SH-SY5Y (cell line): ENCODE measurements at regions not wholly inside any gene's neighbourhood (a gene's known extent, or its start where the extent isn't known, plus 50 kb on each side); places are given as distances from the start of the nearest gene placed in this dataset.

Experiments
- GATA2 ChIP-seq: IDR thresholded peaks from 2 replicates; pipeline ENCODE4 v1.6.1; 2011; ENCODE audit warnings: mild to moderate bottlenecking, low read depth, low read length
- GATA3 ChIP-seq: IDR thresholded peaks from 2 replicates; pipeline ENCODE4 v1.6.1; 2011; ENCODE audit warnings: low read depth, mild to moderate bottlenecking, low read length, moderate library complexity

GRCh38 chr4:111636961-111637585 lies 508.2 kb upstream of the FAM241A start:
- TF ChIP-seq GATA3 (no peak), GATA2 (no peak)

DNA sequence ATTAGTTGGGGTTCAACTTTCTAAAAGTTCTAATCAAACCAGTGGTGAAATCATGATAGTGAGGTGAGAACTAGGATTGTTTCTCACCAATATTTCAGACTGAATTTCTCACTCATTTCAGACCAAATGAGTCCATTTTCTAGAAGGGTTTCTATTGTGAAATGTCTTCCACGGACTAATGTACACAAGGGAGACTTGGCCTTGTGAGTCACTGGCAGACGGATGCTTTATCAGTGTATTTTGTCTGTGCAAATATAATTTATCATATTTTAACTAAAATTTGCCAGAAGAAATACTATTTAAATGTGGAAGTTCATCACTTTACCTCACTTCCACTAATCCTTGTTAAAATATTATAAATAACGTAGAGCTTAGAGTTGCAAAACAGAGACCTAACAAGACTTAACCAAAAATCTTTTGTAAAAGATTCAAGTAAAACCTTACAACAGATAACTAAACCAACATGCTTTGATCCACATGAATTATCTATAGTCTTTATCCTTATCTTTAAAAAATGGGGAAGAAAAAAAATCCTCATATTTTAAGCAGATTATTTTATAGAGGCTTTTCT lies 506.0 kb upstream of the FAM241A start:
- TF ChIP-seq GATA3 = no peak
- TF ChIP-seq GATA2 = no peak

- TF ChIP-seq GATA2 (no peak), GATA3 (no peak)
Measured at GRCh38 chr4:111639876-111640275, 505.4 kb upstream of the FAM241A start.

GRCh38 chr4:111641813-111642579 lies 503.3 kb upstream of the FAM241A start:
- TF ChIP-seq GATA2 (no peak), GATA3 (no peak)

DNA sequence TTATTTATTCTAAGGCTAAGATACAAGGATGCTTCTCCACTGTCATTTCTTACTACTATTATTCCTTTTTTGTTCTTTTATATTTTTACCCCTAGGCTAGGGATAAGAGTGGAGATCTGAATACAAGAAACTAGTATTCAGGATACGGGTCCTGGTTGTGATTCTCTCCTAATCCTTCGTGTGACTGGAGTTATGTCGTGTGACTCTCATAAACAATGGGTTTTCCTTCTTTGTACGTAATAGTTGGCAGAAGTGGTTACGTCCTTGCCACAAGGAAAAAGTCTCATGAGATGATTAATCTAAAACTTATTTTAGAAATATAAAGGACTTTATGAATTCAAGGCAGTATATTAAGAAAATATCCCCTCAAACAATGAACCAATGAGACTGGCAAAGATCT lies 497.2 kb upstream of the FAM241A start:
- no peak for TF ChIP-seq GATA2
- no peak for TF ChIP-seq GATA3

DNA sequence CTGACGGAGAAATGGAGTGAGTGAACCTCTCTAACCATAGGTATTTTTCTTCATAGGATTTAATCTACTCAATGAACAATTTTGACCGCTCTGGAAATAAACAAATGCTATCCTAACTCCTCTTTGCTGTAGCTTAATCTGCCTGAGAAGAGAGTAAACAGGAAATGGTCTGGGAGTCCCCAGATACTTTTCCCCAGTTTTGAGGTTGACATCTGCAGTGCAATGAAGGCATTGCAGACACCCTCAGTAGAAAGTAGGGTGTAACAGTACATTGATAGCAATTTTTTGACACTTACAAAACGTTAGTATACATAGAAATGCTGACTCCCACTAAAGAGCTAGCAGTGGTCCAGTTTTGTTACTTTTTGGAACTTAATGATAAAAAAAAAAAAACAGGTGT lies 495.9 kb upstream of the FAM241A start:
- TF ChIP-seq GATA2 (no peak), GATA3 (no peak)

- TF ChIP-seq GATA3 (no peak), GATA2 (no peak)
Measured at GRCh38 chr4:111650146-111650545, 495.1 kb upstream of the FAM241A start.

DNA sequence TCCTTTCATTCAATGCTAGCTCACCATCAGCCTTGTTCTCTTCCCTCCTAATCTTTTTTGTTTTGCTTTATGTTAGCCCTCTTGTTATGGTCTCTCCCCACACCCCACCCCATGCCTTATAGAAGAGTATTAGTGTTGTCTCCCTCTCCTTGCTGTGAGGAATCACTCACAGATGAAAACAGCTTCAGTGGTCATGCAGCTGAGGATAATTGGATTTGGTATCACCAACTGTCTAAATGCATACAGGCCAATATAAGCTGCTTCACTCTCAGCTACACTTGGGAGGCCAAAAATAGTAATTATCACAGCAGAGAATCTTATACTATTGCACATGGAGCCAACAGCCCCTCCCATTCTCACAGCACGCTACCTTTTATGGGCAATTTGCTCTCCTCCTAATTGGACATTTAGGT lies 494.6 kb upstream of the FAM241A start:
- TF ChIP-seq GATA3 = no peak
- no peak for TF ChIP-seq GATA2

GRCh38 chr4:111652236-111652635 lies 493.0 kb upstream of the FAM241A start:
- TF ChIP-seq GATA3 (no peak), GATA2 (no peak)

- TF ChIP-seq GATA3 (no peak), GATA2 (no peak)
Measured at GRCh38 chr4:111652986-111653385, 492.3 kb upstream of the FAM241A start.

DNA sequence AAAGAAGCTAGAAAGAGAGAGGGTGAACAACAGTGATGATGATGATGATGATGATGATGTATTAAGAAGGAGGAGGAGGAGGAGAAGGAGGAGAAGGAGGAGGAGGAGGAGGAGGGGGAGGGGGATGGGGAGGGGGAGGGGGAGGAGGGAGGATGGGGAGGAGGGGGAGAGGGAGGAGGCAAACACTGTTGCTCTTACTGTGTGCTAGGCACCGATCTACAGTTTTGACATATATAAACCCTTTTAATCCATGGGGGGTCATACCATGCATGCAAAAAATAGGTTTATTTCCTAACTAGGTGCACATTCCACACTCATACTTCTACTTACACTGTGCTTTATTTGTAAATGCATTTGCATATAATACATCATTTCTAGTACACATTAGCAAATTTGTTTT lies 482.8 kb upstream of the FAM241A start:
- TF ChIP-seq GATA2 = no peak
- TF ChIP-seq GATA3 = no peak

DNA sequence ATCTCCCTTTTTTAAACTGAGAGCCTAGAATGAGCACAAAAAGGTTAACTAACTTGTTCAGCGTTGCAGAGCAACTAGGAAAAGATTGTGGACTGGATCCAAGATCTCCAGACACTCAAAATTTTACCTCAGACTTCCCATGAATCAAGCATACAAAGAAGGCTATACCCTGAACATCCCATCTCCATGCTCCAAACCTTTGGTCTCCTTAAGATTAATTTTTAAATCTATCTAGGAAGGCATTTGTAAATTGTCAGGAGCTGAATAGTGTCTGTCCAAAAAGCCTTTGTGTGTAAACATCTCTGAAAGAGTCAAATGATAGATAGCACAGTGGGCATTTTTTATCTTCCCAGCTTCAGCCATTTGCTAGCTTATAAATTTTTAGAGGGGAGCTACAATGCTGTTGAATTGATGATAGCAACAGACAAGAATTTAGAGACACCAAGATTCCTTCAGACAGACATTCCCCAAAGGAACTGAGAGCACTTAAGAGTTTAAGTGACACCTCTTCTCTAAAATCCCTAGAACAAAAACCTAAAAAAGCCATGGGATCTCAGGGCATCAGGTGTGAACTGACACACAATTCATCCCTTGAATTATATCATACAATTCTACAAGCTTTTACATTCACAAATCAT lies 480.8 kb upstream of the FAM241A start:
- TF ChIP-seq GATA3 = no peak
- no peak for TF ChIP-seq GATA2

GRCh38 chr4:111666826-111667360 lies 478.4 kb upstream of the FAM241A start:
- TF ChIP-seq GATA2 (no peak), GATA3 (no peak)

DNA sequence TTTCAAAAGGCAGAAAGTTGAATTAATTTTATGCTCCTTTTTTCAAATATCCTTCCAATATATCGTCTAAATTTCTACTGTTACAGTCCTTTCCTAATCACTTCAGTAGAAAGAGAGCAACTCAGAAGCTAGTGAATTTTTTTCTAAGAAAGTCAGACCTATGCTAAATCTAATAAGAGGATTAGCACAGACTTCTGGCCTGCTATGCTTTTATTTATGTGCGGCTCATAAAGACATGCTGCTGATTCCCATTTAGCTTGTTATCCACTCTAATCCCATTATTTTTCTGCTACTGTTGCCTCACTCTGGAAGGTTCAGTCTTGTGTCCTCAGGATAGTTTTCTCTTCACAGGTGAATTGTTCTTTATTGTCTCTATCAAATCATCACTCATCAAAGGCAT lies 473.5 kb upstream of the FAM241A start:
- no peak for TF ChIP-seq GATA2
- TF ChIP-seq GATA3 = no peak

DNA sequence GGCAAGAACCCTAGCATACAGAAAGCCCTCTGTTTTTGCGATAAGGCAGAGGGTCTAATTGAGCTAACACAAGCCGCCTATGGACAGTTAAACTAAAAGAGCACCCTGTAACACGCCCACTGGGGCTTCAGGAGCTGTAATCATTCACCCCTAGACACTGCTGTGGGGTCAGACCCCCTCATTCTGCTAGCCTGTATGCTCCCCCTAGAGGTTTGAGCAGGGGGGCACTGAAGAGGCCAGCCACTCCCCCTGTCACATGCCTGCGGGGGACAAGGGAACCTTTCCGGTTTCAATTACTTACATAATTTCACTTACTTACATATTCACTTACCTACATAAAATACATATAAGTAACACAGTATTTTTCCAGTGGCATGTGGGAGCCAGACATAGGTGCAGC lies 469.5 kb upstream of the FAM241A start:
- TF ChIP-seq GATA3 = no peak
